HEK293T (cell line): ENCODE measurements at regions not wholly inside any gene's neighbourhood (a gene's known extent, or its start where the extent isn't known, plus 50 kb on each side); places are given as distances from the start of the nearest gene placed in this dataset.

ENCODE experiments used
- ARNT ChIP-seq: fragments of 450-650 bp; IDR thresholded peaks from 2 replicates; pipeline ENCODE4 v1.6.1; 2017; ENCODE audit warnings: mild to moderate bottlenecking
- ELF4 ChIP-seq: fragments of 450-650 bp; IDR thresholded peaks from 2 replicates; pipeline ENCODE4 v1.6.1; 2017; ENCODE audit warnings: antibody characterized with exemption
- FOXA1 ChIP-seq: fragments of 450-650 bp; IDR thresholded peaks from 2 replicates; pipeline ENCODE4 v1.6.1; 2016; ENCODE audit warnings: mild to moderate bottlenecking
- FOXM1 ChIP-seq: fragments of 450-650 bp; IDR thresholded peaks from 2 replicates; pipeline ENCODE4 v1.6.1; 2017; ENCODE audit warnings: mild to moderate bottlenecking, borderline replicate concordance
- L3MBTL2 ChIP-seq: fragments of 450-650 bp; conservative IDR thresholded peaks from 2 replicates; pipeline ENCODE4 v1.6.1; 2016; ENCODE audit warnings: mild to moderate bottlenecking
- LEF1 ChIP-seq: fragments of 450-650 bp; IDR thresholded peaks from 2 replicates; pipeline ENCODE4 v1.6.1; 2017; ENCODE audit warnings: mild to moderate bottlenecking, borderline replicate concordance
- NFRKB ChIP-seq: fragments of 450-650 bp; IDR thresholded peaks from 2 replicates; pipeline ENCODE4 v1.6.1; 2016; ENCODE audit warnings: mild to moderate bottlenecking, moderate library complexity
- SP1 ChIP-seq: fragments of 450-650 bp; IDR thresholded peaks from 2 replicates; pipeline ENCODE4 v1.6.1; 2017
- ZNF384 ChIP-seq: fragments of 450-650 bp; IDR thresholded peaks from 2 replicates; pipeline ENCODE4 v1.6.1; 2016

DNA sequence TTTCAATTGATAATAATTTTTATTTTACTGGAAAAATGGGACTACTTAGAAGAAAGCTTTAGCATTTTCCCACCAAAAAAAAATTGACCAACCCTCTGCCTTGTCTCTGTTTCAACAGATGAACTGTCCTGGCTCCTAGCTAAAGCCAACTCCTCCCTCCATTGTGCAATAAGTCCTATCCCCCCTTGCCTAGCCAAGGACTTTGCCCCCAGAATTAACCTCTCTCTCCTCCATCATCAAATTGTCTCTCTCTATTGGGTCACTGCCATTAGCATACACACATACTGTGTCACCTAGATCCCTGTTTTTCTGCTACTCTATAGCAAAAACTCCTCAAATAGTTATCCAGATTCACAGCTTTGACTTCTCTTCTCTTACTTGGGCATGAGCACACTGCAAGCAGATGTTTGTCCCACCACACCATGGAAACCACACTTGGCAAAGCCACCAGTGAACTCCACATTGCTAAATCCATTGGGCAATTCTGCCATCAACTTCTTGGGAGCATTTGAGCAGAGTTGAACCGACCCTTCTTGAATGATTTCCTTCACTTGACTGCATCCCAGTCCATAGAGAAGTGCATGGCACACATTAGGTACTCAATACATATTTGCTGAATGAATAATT lies 91.4 kb upstream of the NEBL start:
- no peak for TF ChIP-seq FOXA1
- TF ChIP-seq LEF1, result no peak
- TF ChIP-seq ELF4, result no peak
- TF ChIP-seq FOXM1, result no peak
- no peak for TF ChIP-seq L3MBTL2
- no peak for TF ChIP-seq NFRKB
- no peak for TF ChIP-seq ZNF384
- TF ChIP-seq ARNT, result no peak
- no peak for TF ChIP-seq SP1
